CD4-positive, alpha-beta T cell treated with Interleukin-6 at 100 ng/mL for 8 hours (primary cell): ENCODE measurements at regions not wholly inside any gene's neighbourhood (a gene's known extent, or its start where the extent isn't known, plus 50 kb on each side); places are given as distances from the start of the nearest gene placed in this dataset.
"Not testable (repeated sequence)": the region's sequence is repeated elsewhere in the genome, so short reads cannot be mapped to it uniquely, and the experiment has no call there.

ENCODE experiments used
- DNase-seq: peaks from one replicate; pipeline ENCODE4 v3.0.0-alpha.2; 2020; ENCODE audit warnings: mixed read lengths, low spot score

- no peak for DNase-seq
Measured at GRCh38 chr6:144359783-144360182, 74.6 kb downstream of the UTRN start.

- DNase-seq, result no peak
Measured at GRCh38 chr6:144360401-144360800, 75.3 kb downstream of the UTRN start.

GRCh38 chr6:144361016-144361415, 75.9 kb downstream of the UTRN start:
- DNase-seq, result no peak

- DNase-seq, result no peak
Measured at GRCh38 chr6:144362042-144363018, 77.2 kb downstream of the UTRN start.

- no peak for DNase-seq
Measured at GRCh38 chr6:144364208-144364720, 79.1 kb downstream of the UTRN start.

- DNase-seq, result no peak
Measured at GRCh38 chr6:144364782-144365181, 79.6 kb downstream of the UTRN start.

- DNase-seq, result no peak
Measured at GRCh38 chr6:144365271-144365670, 80.1 kb downstream of the UTRN start.

- DNase-seq, result not testable (repeated sequence)
Measured at GRCh38 chr6:144369696-144370095, 84.6 kb downstream of the UTRN start.

- DNase-seq, result no peak
Measured at GRCh38 chr6:144372116-144372515, 87.0 kb downstream of the UTRN start.

- no peak for DNase-seq
Measured at GRCh38 chr6:144372611-144373594, 87.8 kb downstream of the UTRN start.

GRCh38 chr6:144374525-144374924, 89.4 kb downstream of the UTRN start:
- not testable (repeated sequence) for DNase-seq

GRCh38 chr6:144377586-144378210, 92.6 kb downstream of the UTRN start:
- no peak for DNase-seq

GRCh38 chr6:144378437-144378836, 93.3 kb downstream of the UTRN start:
- DNase-seq, result no peak

- no peak for DNase-seq
Measured at GRCh38 chr6:144379356-144379755, 94.2 kb downstream of the UTRN start.

GRCh38 chr6:144381499-144381898, 96.4 kb downstream of the UTRN start:
- DNase-seq, result not testable (repeated sequence)

GRCh38 chr6:144383336-144383735, 98.2 kb downstream of the UTRN start:
- DNase-seq, result no peak

GRCh38 chr6:144384427-144384826, 99.3 kb downstream of the UTRN start:
- no peak for DNase-seq

GRCh38 chr6:144389474-144389873, 104.3 kb downstream of the UTRN start:
- not testable (repeated sequence) for DNase-seq

GRCh38 chr6:144390202-144390601, 105.1 kb downstream of the UTRN start:
- no peak for DNase-seq

GRCh38 chr6:144390886-144391285, 105.8 kb downstream of the UTRN start:
- no peak for DNase-seq

GRCh38 chr6:144392536-144392935, 107.4 kb downstream of the UTRN start:
- DNase-seq, result no peak

GRCh38 chr6:144394210-144394609, 109.1 kb downstream of the UTRN start:
- DNase-seq, result no peak
